Esophagus (tissue), 2 donors: ENCODE measurements at regions not wholly inside any gene's neighbourhood (a gene's known extent, or its start where the extent isn't known, plus 50 kb on each side); places are given as distances from the start of the nearest gene placed in this dataset.
"Not testable (repeated sequence)": the region's sequence is repeated elsewhere in the genome, so short reads cannot be mapped to it uniquely, and the experiment has no call there.

Experiments used
- H3K27ac ChIP-seq, 2 donors: one replicate each; pipeline ENCODE4 v1.5.1; 2013; ENCODE audit warnings: low read depth in 2 of 2, mild to moderate bottlenecking in 2 of 2, inconsistent platforms in 1 of 2, low read length in 1 of 2, moderate library complexity in 1 of 2
- H3K27me3 ChIP-seq, 2 donors: one replicate each; pipeline ENCODE4 v1.6.1; 2013; ENCODE audit warnings: low read length in 2 of 2, control low read depth in 1 of 2, mild to moderate bottlenecking in 1 of 2; ENCODE audit not compliant: insufficient read depth in 2 of 2, control insufficient read depth in 1 of 2
- H3K36me3 ChIP-seq, 2 donors: one replicate each; pipeline ENCODE4 v1.6.1; 2013; ENCODE audit warnings: low read length in 1 of 2; ENCODE audit not compliant: control insufficient read depth in 2 of 2, insufficient read depth in 2 of 2
- H3K4me1 ChIP-seq, 2 donors: one replicate each; pipeline ENCODE4 v1.6.1; 2013; ENCODE audit warnings: low read length in 1 of 2; ENCODE audit not compliant: control insufficient read depth in 2 of 2, insufficient read depth in 2 of 2
- H3K4me3 ChIP-seq, 2 donors: one replicate each; pipeline ENCODE4 v1.5.1; 2013; ENCODE audit warnings: low read length in 2 of 2, mild to moderate bottlenecking in 2 of 2, low read depth in 1 of 2, moderate library complexity in 1 of 2
- H3K9me3 ChIP-seq, 2 donors: one replicate each; pipeline ENCODE4 v1.6.1; 2013; ENCODE audit warnings: mild to moderate bottlenecking in 2 of 2, low read depth in 1 of 2, low read length in 1 of 2, moderate library complexity in 1 of 2; ENCODE audit not compliant: control insufficient read depth in 2 of 2, insufficient read depth in 1 of 2
- WGBS, 2 donors: extraction: QIAGEN DNeasy Blood & Tissue Kit; methylation state at CpG; one replicate each; pipeline ENCODE4 v1.1.7; 2013; 5-methylcytosine and 5-hydroxymethylcytosine counted together
- donor health status: healthy with polysubstance abuse.
- donor health status: Bipolar disorder and iron deficiency.

DNA sequence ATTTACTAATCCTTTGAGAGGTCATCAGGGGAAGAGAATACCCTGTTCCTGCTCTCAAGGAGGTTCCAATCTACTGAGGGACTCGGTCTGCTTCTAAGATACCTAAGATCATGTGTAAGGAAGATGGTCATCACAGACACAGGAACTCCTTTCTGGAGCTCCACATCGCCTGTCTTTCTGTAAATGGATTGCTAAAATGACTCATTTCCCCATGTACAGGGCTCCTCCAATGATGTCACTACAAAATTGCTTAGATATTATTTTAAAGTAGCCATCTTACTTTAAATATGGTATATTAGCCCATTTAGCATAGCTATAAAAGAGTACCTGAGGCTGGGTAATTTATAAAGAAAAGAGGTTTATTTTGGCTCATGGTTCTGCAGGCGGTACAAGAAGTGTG is 206.1 kb upstream of the PROK2 start:
- WGBS, 2 donors, result 76 to 93% methylated on average over 3 of the region's 3 CpGs

DNA sequence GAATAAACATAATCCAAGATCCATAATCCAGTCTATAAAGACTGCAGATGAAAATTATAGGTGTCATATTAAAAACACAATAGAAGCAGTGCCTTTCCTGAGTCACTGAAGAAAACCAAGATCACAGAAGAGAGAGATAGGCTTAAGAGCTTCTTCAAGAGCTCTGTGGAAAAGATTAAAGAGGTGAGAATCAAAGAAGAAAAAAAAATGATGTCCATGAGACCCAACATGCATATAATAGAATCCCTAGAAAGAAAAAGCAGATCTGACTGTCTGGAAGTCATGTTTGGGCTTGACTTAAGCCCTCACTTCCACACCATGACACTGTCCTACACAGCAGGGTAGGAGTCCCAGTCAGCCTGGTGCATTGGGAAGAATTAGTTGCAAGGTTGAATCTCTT is 205.6 kb upstream of the PROK2 start:
- H3K36me3 ChIP-seq, result no peaks in the 10 kb centered on the region
- H3K4me3 ChIP-seq, result no peak overlapping the region
- peaks cover 0 to 4% of the 10 kb centered on the region in 2 donors for H3K9me3 ChIP-seq
- H3K27me3 ChIP-seq, result no peaks in the 10 kb centered on the region
- no peaks in the 10 kb centered on the region for H3K4me1 ChIP-seq
- no peak overlapping the region for H3K27ac ChIP-seq

More for the DNA sequence above, 206.1 kb upstream of the PROK2 start:
- Histone ChIP-seq H3K27ac (no peak overlapping the region), H3K27me3 (no peaks in the 10 kb centered on the region), H3K36me3 (no peaks in the 10 kb centered on the region), H3K4me3 (no peak overlapping the region), H3K9me3 (peaks cover 0 to 4% of the 10 kb centered on the region in 2 donors), H3K4me1 (no peaks in the 10 kb centered on the region)

- 79 to 82% methylated on average over 4 of the region's 4 CpGs for WGBS, 2 donors
- Histone ChIP-seq H3K27ac (no peak overlapping the region), H3K27me3 (no peaks in the 10 kb centered on the region), H3K4me3 (no peak overlapping the region), H3K36me3 (no peaks in the 10 kb centered on the region), H3K4me1 (no peaks in the 10 kb centered on the region), H3K9me3 (peaks cover 0 to 4% of the 10 kb centered on the region in 2 donors)
Measured at GRCh38 chr3:71989165-71989564, 204.2 kb upstream of the PROK2 start.

DNA sequence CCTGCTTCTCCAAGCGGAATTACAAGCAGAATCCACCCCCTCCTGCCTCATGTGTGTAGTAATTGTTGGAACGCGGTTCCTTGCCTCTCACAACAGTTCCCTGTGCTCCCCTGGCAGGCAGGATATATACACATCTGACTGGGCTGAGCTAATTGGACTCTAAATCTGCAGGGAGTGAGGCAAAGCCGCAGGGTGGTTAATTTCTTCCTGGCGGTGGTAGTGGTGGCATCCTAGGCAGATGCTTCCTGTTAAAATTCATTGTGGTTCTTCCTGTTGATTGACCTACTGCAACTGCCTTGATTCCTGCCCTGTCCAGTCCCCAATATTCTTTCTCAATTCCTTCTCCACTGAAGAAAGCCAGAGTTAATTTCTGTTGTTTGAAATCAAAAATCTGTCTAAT is 202.9 kb upstream of the PROK2 start:
- WGBS, 2 donors, result 70 to 71% methylated on average over 5 of the region's 5 CpGs

GRCh38 chr3:71987089-71987735 is 202.3 kb upstream of the PROK2 start:
- 75 to 76% methylated on average over 9 of the region's 9 CpGs for WGBS, 2 donors
- Histone ChIP-seq H3K9me3 (peaks cover 0 to 4% of the 10 kb centered on the region in 2 donors), H3K27me3 (no peaks in the 10 kb centered on the region), H3K4me3 (no peak overlapping the region), H3K27ac (no peak overlapping the region), H3K36me3 (no peaks in the 10 kb centered on the region), H3K4me1 (peaks cover 0 to 4% of the 10 kb centered on the region in 2 donors)

More for the DNA sequence above, 202.9 kb upstream of the PROK2 start:
- no peak overlapping the region for H3K27ac ChIP-seq
- peaks cover 0 to 1% of the 10 kb centered on the region in 2 donors for H3K4me1 ChIP-seq
- no peak overlapping the region for H3K4me3 ChIP-seq
- peaks cover 0 to 4% of the 10 kb centered on the region in 2 donors for H3K9me3 ChIP-seq
- no peaks in the 10 kb centered on the region for H3K36me3 ChIP-seq
- H3K27me3 ChIP-seq, result no peaks in the 10 kb centered on the region

DNA sequence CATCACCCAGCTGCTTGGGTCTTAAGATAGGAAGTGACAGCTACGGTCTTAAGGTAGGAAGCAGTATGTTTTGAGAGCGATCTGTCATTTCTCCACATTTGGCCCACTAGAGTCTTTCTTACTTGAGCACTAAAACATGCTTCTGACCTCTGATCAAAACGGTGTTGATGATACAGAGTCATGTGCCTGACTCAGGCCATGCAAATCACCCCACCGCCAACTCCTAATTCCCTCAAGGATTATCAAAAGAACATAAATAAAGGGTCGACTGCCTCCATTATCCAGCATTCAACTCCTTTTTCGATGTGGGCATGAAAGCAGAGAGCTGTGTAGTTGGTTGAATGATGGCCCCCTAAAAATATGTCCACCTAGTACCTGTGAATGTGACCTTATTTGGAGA is 201.7 kb upstream of the PROK2 start:
- Histone ChIP-seq H3K36me3 (no peaks in the 10 kb centered on the region), H3K9me3 (peaks cover 0 to 4% of the 10 kb centered on the region in 2 donors), H3K27me3 (no peaks in the 10 kb centered on the region), H3K4me1 (peaks cover 0 to 4% of the 10 kb centered on the region in 2 donors), H3K4me3 (no peak overlapping the region), H3K27ac (no peak overlapping the region)
- 79 to 83% methylated on average over 6 of the region's 6 CpGs for WGBS, 2 donors

- H3K36me3 ChIP-seq, result no peaks in the 10 kb centered on the region
- H3K27ac ChIP-seq, result no peak overlapping the region
- WGBS, 2 donors, result 55% methylated on average over 9 of the region's 9 CpGs
- H3K4me3 ChIP-seq, result no peak overlapping the region
- H3K4me1 ChIP-seq, result peaks cover 0 to 4% of the 10 kb centered on the region in 2 donors
- no peaks in the 10 kb centered on the region for H3K9me3 ChIP-seq
- H3K27me3 ChIP-seq, result no peaks in the 10 kb centered on the region
Measured at GRCh38 chr3:71984843-71985613, 200.1 kb upstream of the PROK2 start.

GRCh38 chr3:71983694-71984093 is 198.7 kb upstream of the PROK2 start:
- Histone ChIP-seq H3K4me1 (peaks cover 0 to 4% of the 10 kb centered on the region in 2 donors), H3K36me3 (no peaks in the 10 kb centered on the region), H3K4me3 (no peak overlapping the region), H3K9me3 (no peaks in the 10 kb centered on the region), H3K27ac (no peak overlapping the region), H3K27me3 (no peaks in the 10 kb centered on the region)
- WGBS, 2 donors, result 85 to 96% methylated on average over 4 of the region's 4 CpGs

DNA sequence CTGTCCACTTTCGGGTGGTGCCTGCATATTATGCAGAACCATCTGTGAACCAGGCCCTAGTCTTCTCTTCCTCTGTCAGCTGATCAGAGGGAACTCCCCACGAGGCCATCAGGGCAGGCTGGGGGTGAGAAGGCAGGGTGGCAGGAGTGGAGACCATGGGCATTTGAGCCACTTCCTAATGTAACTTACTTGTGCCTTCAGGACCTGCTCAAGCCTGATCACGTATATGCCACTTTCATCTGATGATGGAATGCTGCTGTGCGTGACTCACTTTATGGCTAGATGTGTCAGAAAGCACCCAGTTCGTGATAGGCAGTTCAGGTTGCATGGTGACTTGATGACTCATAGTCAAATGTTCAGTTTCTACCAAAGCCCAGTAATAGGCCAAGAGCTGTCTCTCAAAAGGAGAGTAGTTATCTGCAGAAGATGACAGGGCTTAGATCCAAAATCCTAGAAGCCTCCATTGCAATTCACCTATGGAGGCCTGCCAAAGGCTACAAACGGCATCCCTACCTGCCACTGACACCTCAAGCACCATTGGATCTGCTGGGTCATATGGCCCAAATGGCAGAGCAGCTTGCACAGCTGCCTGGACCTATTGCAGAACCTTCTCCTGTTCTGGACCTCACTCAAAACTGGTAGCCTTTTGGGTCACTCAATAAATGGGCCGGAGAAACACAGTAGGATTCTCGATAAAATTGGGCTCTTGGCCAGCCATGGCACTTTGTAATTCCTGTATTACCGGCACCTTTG is 197.7 kb upstream of the PROK2 start:
- WGBS, 2 donors, result 39 to 48% methylated on average over 9 of the region's 9 CpGs
- not testable (repeated sequence) for H3K27me3 ChIP-seq, H3K9me3 ChIP-seq, H3K4me3 ChIP-seq, H3K4me1 ChIP-seq, H3K27ac ChIP-seq, H3K36me3 ChIP-seq
